Erythroblast (primary cell): ENCODE measurements at regions not wholly inside any gene's neighbourhood (a gene's known extent, or its start where the extent isn't known, plus 50 kb on each side); places are given as distances from the start of the nearest gene placed in this dataset.

Source experiments
- GATA1 ChIP-seq: IDR thresholded peaks from 2 replicates; pipeline ENCODE4 v1.6.1; 2011; ENCODE audit warnings: low read depth, mild to moderate bottlenecking, control low read depth, low read length, moderate library complexity
- POLR2A ChIP-seq: IDR thresholded peaks from 2 replicates; pipeline ENCODE4 v1.6.1; 2011; ENCODE audit warnings: mild to moderate bottlenecking, low read length

- TF ChIP-seq POLR2A (no peak), GATA1 (no peak)
These were observed 393.1 kb downstream of the PLOD2 start for GRCh38 chr3:145767909-145768308.
